Nephron progenitor cell (in vitro differentiated cells): ENCODE measurements at regions not wholly inside any gene's neighbourhood (a gene's known extent, or its start where the extent isn't known, plus 50 kb on each side); places are given as distances from the start of the nearest gene placed in this dataset.

Experiments
- DNase-seq: peaks from one replicate; pipeline ENCODE4 v3.0.0; 2021
- H3K27ac Mint-ChIP-seq: 2 replicates; pipeline ENCODE4 v1.8.0; 2021; ENCODE audit warnings: mild to moderate bottlenecking, moderate library complexity, mixed read lengths
- H3K27me3 Mint-ChIP-seq: 2 replicates; pipeline ENCODE4 v1.8.0; 2021; ENCODE audit warnings: mild to moderate bottlenecking, low read depth, mixed read lengths; ENCODE audit not compliant: poor library complexity
- H3K36me3 Mint-ChIP-seq: 2 replicates; pipeline ENCODE4 v1.8.0; 2021; ENCODE audit warnings: low read depth, mixed read lengths
- H3K4me1 Mint-ChIP-seq: 2 replicates; pipeline ENCODE4 v1.8.0; 2021; ENCODE audit warnings: mixed read lengths
- H3K4me3 Mint-ChIP-seq: 2 replicates; pipeline ENCODE4 v1.8.0; 2021; ENCODE audit warnings: mild to moderate bottlenecking, moderate library complexity, mixed read lengths
- H3K9me3 Mint-ChIP-seq: 2 replicates; pipeline ENCODE4 v1.8.0; 2021; ENCODE audit warnings: mild to moderate bottlenecking, moderate library complexity, mixed read lengths
- TF ChIP-seq, protein P1 (sequence below): fragments of 200-600 bp; sonication (generic); IDR thresholded peaks from 2 replicates; pipeline ENCODE4 v1.5.0; 2021; ENCODE audit warnings: antibody characterized with exemption

DNA sequence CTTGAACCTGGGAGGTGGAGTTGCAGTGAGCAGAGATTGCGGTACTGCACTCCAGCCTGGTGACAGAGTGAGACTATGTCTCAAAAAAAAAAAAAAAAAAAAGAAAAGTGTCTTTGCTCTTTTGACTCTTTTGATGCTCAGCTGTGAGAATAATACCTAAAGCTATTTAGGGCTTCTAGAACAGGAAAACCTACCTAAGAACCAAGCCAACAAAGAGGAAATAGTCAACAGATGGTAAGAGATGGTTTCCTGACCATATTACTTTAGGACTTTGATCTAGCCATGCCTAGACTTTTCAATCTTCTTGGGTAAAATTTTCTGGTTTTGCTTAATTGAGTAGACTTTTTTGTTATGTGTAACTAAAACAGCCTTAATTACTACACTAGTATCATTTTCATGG, 508.1 kb downstream of the EPHA7 start:
- no peaks in the 10 kb centered on the region for H3K27me3 Mint-ChIP-seq
- H3K4me1 Mint-ChIP-seq: no peaks in the 10 kb centered on the region
- no peak for DNase-seq
- no peaks in the 10 kb centered on the region for H3K36me3 Mint-ChIP-seq
- no peak overlapping the region for H3K4me3 Mint-ChIP-seq
- H3K27ac Mint-ChIP-seq: no peak overlapping the region
- TF ChIP-seq, protein P1, sequence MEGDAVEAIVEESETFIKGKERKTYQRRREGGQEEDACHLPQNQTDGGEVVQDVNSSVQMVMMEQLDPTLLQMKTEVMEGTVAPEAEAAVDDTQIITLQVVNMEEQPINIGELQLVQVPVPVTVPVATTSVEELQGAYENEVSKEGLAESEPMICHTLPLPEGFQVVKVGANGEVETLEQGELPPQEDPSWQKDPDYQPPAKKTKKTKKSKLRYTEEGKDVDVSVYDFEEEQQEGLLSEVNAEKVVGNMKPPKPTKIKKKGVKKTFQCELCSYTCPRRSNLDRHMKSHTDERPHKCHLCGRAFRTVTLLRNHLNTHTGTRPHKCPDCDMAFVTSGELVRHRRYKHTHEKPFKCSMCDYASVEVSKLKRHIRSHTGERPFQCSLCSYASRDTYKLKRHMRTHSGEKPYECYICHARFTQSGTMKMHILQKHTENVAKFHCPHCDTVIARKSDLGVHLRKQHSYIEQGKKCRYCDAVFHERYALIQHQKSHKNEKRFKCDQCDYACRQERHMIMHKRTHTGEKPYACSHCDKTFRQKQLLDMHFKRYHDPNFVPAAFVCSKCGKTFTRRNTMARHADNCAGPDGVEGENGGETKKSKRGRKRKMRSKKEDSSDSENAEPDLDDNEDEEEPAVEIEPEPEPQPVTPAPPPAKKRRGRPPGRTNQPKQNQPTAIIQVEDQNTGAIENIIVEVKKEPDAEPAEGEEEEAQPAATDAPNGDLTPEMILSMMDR: no peak
- no peaks in the 10 kb centered on the region for H3K9me3 Mint-ChIP-seq

DNA sequence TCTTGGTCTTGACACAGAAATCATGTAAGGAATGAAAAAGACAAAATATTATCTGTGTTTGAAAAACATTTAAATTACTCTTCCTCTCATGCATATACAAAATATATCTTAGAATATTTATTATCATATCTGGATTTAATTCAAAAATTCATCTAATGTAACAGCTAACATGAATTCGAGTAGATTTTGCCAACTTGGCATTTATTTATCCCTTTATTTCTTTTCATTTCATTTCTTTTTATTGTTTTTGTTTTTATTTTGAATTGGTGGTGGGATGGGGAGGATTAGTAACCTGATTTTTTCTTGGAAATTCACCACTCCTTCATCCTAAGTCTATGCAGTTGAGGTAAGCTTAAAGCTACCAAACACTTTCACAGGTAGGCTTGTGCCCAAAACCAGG, 508.7 kb downstream of the EPHA7 start:
- DNase-seq: no peak
- TF ChIP-seq, protein P1: no peak
- Mint-ChIP-seq H3K36me3 (no peaks in the 10 kb centered on the region), H3K27me3 (no peaks in the 10 kb centered on the region), H3K4me1 (no peaks in the 10 kb centered on the region), H3K9me3 (no peaks in the 10 kb centered on the region), H3K4me3 (no peak overlapping the region), H3K27ac (no peak overlapping the region)

DNA sequence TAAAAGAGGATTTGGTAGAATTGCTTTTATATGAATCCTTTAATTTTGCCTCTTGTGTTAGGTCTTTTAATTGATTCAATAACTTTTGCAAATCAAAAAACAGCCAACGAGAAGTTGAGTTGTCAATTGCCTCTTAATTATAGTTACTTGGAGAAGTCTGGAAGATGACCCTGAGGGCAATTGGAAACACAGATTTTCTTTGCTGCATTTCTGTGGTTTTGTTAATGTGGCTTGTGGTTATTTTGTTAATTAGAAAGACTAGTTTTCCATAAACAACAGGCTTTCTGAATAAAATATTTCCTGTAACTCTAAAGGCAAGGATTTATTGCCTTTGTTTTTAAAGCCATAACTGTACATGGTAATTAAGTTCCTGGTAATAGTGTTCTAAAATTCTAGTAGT, 513.0 kb downstream of the EPHA7 start:
- no peak for DNase-seq
- H3K27ac Mint-ChIP-seq: no peak overlapping the region
- H3K4me3 Mint-ChIP-seq: no peak overlapping the region
- TF ChIP-seq, protein P1: no peak
- H3K4me1 Mint-ChIP-seq: no peaks in the 10 kb centered on the region
- H3K36me3 Mint-ChIP-seq: no peaks in the 10 kb centered on the region
- H3K27me3 Mint-ChIP-seq: no peaks in the 10 kb centered on the region
- H3K9me3 Mint-ChIP-seq: no peaks in the 10 kb centered on the region

DNA sequence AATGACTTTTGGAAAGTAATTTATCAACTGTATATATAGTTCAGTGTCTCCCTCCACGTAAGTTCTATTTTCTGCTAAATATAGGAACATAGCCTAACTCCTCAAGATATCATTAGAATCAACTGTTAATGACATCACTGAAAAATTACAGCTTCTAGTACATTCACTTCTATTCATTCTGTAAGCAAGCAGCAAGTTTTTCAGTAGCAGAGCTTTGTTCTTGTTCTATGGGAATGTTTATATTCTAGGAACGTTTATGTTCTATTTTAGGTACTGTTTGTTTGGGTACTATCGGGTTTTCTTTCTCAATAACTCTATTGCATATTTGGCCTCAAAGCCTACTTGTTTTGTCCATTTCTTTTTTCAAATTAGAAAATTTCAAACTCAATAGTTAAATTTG, 525.6 kb downstream of the EPHA7 start:
- no peaks in the 10 kb centered on the region for H3K27me3 Mint-ChIP-seq
- H3K4me3 Mint-ChIP-seq: no peak overlapping the region
- TF ChIP-seq, protein P1: no peak
- DNase-seq: no peak
- peaks cover 7% of the 10 kb centered on the region for H3K4me1 Mint-ChIP-seq
- H3K9me3 Mint-ChIP-seq: peaks cover 9% of the 10 kb centered on the region
- H3K36me3 Mint-ChIP-seq: no peaks in the 10 kb centered on the region
- H3K27ac Mint-ChIP-seq: no peak overlapping the region

DNA sequence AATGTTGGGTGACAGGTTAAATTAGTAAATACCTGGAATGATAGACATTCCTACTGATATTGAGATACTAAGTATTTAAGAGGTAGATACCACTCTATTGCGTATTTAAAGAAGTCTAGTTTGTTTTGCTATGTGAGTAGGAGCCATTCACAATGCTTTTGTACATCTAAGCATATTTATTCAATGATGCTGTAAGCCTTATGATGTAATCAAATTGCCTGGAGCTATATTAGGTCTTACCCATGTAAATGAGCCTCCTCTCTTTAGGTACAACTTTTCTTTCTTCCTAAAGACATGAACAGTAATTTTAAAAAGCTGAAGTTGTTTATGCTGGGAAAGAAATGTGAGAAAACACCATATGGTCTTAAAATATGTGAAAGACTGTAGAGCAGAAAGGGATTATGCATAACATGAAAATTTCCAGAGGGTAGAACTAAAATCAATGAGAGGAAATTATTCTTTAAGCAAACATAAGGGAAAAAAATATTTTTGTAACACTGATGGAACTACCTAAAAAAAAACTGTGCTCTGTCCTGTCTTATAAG, 526.7 kb downstream of the EPHA7 start:
- TF ChIP-seq, protein P1: no peak
- H3K27ac Mint-ChIP-seq: no peak overlapping the region
- no peaks in the 10 kb centered on the region for H3K27me3 Mint-ChIP-seq
- peaks cover 15% of the 10 kb centered on the region for H3K9me3 Mint-ChIP-seq
- H3K4me3 Mint-ChIP-seq: no peak overlapping the region
- H3K36me3 Mint-ChIP-seq: no peaks in the 10 kb centered on the region
- DNase-seq: no peak
- peaks cover 7% of the 10 kb centered on the region for H3K4me1 Mint-ChIP-seq

DNA sequence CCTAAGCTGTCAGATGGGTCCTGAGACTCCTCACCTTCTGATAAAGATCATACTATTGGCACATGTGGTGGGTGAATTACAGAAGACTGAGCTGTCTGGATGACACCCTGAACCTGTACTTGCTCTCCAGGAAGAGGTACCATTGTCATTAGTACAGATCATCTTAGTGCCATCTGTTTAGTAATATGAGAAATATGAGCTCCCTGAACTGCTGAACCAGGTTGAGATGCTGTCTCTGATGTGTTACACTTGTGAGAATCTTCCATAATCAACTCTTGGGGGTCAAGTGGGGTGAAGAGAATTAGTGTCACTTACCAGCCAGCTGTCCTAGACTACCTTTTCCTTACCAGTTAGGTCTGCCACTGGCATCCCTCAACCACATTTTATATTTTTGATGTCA, 531.0 kb downstream of the EPHA7 start:
- TF ChIP-seq, protein P1: no peak
- H3K4me3 Mint-ChIP-seq: no peak overlapping the region
- DNase-seq: no peak
- no peaks in the 10 kb centered on the region for H3K36me3 Mint-ChIP-seq
- no peaks in the 10 kb centered on the region for H3K27me3 Mint-ChIP-seq
- no peaks in the 10 kb centered on the region for H3K4me1 Mint-ChIP-seq
- H3K9me3 Mint-ChIP-seq: peaks cover 21% of the 10 kb centered on the region
- H3K27ac Mint-ChIP-seq: no peak overlapping the region
